Progenitor cell of endocrine pancreas (in vitro differentiated cells): ENCODE measurements at regions not wholly inside any gene's neighbourhood (a gene's known extent, or its start where the extent isn't known, plus 50 kb on each side); places are given as distances from the start of the nearest gene placed in this dataset.
A peak's percentile ranks its signal among the peaks of the same experiment; 100 is the strongest.

ENCODE experiments used
- DNase-seq: peaks from one replicate; pipeline ENCODE4 v3.0.0; 2021; ENCODE audit warnings: low spot score; ENCODE audit not compliant: unreplicated experiment
- H3K27ac Mint-ChIP-seq: 2 replicates; pipeline ENCODE4 v1.8.0; 2021; ENCODE audit warnings: mild to moderate bottlenecking, moderate library complexity, mixed read lengths
- H3K27me3 Mint-ChIP-seq: 2 replicates; pipeline ENCODE4 v1.8.0; 2021; ENCODE audit warnings: mixed read lengths
- H3K36me3 Mint-ChIP-seq: 2 replicates; pipeline ENCODE4 v1.8.0; 2022; ENCODE audit warnings: mixed read lengths; ENCODE audit not compliant: insufficient read depth
- H3K4me1 Mint-ChIP-seq: 2 replicates; pipeline ENCODE4 v1.8.0; 2021; ENCODE audit warnings: low read depth, mixed read lengths
- H3K4me3 Mint-ChIP-seq: 2 replicates; pipeline ENCODE4 v1.8.0; 2021; ENCODE audit warnings: low read depth, mild to moderate bottlenecking, moderate library complexity, mixed read lengths
- H3K9me3 Mint-ChIP-seq: 2 replicates; pipeline ENCODE4 v1.8.0; 2021; ENCODE audit warnings: low read depth, mixed read lengths
- TF ChIP-seq, protein P1 (sequence below): fragments of 200-600 bp; sonication (generic); IDR thresholded peaks from one replicate; pipeline ENCODE4 v1.5.0; 2021; ENCODE audit warnings: antibody characterized with exemption, mild to moderate bottlenecking; ENCODE audit not compliant: unreplicated experiment

DNA sequence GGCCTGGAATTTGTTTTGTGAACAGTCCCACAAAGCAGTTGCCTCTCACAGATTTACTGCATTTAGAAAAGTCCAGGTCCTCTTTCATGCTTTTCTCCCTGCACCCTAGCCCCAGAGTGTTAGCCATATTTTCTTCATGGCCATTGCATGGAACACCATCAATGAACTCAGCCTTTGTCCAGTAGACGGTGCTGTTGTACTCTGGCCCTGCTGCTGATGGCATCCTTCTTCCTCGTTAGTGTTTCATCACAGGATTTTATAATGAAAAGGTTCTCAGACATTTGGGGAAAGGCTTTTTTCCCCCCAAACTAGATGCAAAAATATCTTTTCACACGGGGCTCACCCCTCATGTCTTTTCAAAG lies 93.0 kb upstream of the SLC25A13 start:
- Mint-ChIP-seq H3K27ac (peak overlapping the region; percentile 64), H3K4me3 (no peak overlapping the region), H3K9me3 (no peaks in the 10 kb centered on the region), H3K36me3 (no peaks in the 10 kb centered on the region), H3K4me1 (peaks cover 7% of the 10 kb centered on the region), H3K27me3 (peaks cover 8% of the 10 kb centered on the region)
- no peak for DNase-seq
- TF ChIP-seq, protein P1, sequence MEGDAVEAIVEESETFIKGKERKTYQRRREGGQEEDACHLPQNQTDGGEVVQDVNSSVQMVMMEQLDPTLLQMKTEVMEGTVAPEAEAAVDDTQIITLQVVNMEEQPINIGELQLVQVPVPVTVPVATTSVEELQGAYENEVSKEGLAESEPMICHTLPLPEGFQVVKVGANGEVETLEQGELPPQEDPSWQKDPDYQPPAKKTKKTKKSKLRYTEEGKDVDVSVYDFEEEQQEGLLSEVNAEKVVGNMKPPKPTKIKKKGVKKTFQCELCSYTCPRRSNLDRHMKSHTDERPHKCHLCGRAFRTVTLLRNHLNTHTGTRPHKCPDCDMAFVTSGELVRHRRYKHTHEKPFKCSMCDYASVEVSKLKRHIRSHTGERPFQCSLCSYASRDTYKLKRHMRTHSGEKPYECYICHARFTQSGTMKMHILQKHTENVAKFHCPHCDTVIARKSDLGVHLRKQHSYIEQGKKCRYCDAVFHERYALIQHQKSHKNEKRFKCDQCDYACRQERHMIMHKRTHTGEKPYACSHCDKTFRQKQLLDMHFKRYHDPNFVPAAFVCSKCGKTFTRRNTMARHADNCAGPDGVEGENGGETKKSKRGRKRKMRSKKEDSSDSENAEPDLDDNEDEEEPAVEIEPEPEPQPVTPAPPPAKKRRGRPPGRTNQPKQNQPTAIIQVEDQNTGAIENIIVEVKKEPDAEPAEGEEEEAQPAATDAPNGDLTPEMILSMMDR, result peak; percentile 68

DNA sequence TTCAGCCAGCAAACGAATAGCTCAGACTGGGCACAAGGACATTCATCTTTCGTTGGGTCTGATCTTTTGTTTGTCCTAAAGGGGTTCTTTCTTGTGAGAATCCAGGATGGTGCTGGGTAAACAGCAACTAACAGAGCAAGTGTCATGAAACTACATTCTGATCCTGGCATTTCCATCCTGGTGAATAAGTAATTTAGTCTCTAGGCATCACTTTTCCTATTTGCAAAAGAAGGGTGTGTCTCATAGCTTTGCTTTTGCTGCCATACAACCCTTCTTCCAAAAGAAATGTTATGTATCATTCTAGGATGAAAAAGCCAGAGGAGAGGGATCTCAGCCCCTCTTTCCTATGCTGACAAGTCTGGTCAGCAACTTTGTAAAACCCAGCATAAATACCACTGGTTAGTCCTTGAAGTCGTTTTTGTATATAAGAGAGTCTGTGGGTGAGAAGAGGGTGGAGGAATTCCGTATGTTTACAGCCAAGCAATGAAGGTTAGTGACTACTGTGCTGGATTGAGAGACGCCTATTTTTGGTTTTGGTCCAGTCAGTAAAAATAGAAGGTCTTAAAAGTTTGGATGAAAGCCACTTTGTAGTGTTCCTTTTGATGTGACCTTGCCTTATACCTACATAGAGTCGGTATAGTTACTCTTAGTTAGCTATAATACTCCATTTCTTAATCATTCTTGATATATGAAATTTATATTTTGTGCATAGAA lies 88.4 kb upstream of the SLC25A13 start:
- Mint-ChIP-seq H3K4me1 (peaks cover 3% of the 10 kb centered on the region), H3K27ac (no peak overlapping the region), H3K27me3 (peaks cover 2% of the 10 kb centered on the region), H3K36me3 (no peaks in the 10 kb centered on the region), H3K9me3 (no peaks in the 10 kb centered on the region), H3K4me3 (no peak overlapping the region)
- TF ChIP-seq, protein P1, result no peak
- DNase-seq, result no peak

DNA sequence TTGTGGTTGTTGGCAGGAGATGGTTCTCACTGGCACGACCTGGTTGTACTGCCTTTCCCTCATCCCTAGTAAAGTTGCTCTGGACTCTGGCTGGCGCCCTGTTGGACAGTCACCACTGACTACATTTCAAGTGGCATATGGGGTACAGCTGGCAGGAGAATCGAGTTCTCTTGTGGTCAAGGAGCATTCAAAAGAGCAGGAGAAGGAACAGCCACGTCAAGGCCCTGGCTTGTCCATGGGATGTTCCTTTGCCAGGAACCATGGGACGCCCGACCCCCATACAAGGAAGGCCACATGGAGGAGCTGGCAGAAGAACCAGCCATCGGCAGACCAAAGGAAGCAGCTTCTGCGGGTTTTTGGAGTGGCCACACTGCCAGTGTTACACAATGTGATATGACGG lies 87.0 kb upstream of the SLC25A13 start:
- Mint-ChIP-seq H3K4me3 (no peak overlapping the region), H3K9me3 (no peaks in the 10 kb centered on the region), H3K36me3 (no peaks in the 10 kb centered on the region), H3K27me3 (no peaks in the 10 kb centered on the region), H3K27ac (no peak overlapping the region), H3K4me1 (no peaks in the 10 kb centered on the region)
- no peak for DNase-seq
- TF ChIP-seq, protein P1, result no peak

DNA sequence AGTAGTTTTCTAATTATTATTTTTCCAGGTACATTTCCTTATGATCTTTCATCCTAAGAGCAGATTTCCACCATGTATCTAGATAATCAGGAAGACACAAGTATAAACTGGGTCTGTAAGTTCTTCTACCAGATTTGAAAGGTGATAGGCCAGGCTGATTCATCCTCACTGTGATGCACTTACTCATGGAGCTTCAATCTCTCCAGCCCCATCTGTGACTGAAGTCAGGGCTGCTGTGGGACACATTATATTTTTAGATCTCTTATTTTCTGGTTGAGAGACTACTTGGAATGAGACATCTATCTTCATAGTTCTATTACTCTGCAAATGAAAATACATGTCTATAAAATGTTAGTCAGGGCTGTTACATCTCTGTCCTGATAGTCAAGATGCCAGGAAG lies 85.5 kb upstream of the SLC25A13 start:
- H3K4me3 Mint-ChIP-seq, result no peak overlapping the region
- DNase-seq, result no peak
- no peaks in the 10 kb centered on the region for H3K36me3 Mint-ChIP-seq

DNA sequence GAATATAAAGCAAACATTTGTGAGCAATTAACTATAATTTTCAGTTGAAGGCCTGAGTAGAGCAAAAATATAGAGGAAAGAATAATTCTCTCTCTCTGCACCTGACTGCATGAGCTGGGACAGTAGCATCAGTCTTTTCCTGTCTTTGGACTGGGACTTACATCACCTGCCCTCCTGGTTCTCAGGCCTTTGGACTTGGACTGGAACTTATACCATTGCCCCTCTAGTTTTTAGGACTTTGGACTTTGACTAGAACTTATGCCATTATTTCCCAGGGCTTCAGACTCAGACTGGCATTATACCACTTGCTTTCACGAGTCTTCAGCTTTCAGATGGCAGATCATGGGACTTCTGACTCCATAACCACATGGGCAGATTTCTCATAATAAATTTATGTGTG lies 81.0 kb upstream of the SLC25A13 start:
- no peak for DNase-seq
- Mint-ChIP-seq H3K9me3 (no peaks in the 10 kb centered on the region), H3K27ac (no peak overlapping the region), H3K4me1 (no peaks in the 10 kb centered on the region), H3K27me3 (no peaks in the 10 kb centered on the region), H3K4me3 (no peak overlapping the region), H3K36me3 (no peaks in the 10 kb centered on the region)
- TF ChIP-seq, protein P1, result no peak

More for the DNA sequence above, 85.5 kb upstream of the SLC25A13 start:
- no peaks in the 10 kb centered on the region for H3K9me3 Mint-ChIP-seq
- no peaks in the 10 kb centered on the region for H3K27me3 Mint-ChIP-seq
- H3K4me1 Mint-ChIP-seq, result no peaks in the 10 kb centered on the region
- TF ChIP-seq, protein P1, result no peak
- H3K27ac Mint-ChIP-seq, result no peak overlapping the region
